ENCODE measurements at regions not wholly inside any gene's neighbourhood (a gene's known extent, or its start where the extent isn't known, plus 50 kb on each side); places are given as distances from the start of the nearest gene placed in this dataset.

DNA sequence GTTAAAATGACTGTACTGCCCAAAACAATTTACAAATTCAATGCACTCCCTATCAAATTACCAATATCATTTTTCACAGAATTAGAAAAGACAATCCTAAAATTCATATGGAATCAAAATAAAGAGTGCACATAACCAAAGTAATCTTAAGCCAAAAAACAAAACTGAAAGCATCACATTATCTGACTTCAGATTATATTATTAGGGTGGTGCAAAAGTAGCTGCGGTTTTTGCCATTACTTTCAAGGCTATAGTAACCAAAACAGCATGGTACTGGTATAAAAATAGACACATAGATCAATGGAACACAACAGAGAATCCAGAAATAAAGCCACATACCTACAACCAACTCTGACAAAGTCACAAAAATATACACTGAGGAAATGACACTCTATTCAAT, 396.6 kb downstream of the EIPR1 start:
- TF ChIP-seq, protein P1, sequence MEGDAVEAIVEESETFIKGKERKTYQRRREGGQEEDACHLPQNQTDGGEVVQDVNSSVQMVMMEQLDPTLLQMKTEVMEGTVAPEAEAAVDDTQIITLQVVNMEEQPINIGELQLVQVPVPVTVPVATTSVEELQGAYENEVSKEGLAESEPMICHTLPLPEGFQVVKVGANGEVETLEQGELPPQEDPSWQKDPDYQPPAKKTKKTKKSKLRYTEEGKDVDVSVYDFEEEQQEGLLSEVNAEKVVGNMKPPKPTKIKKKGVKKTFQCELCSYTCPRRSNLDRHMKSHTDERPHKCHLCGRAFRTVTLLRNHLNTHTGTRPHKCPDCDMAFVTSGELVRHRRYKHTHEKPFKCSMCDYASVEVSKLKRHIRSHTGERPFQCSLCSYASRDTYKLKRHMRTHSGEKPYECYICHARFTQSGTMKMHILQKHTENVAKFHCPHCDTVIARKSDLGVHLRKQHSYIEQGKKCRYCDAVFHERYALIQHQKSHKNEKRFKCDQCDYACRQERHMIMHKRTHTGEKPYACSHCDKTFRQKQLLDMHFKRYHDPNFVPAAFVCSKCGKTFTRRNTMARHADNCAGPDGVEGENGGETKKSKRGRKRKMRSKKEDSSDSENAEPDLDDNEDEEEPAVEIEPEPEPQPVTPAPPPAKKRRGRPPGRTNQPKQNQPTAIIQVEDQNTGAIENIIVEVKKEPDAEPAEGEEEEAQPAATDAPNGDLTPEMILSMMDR (IDR thresholded peaks at IDR 0.05): no peak
- no peak for TF ChIP-seq POLR2A (IDR thresholded peaks at IDR 0.05)
